ENCODE measurements at regions not wholly inside any gene's neighbourhood (a gene's known extent, or its start where the extent isn't known, plus 50 kb on each side); places are given as distances from the start of the nearest gene placed in this dataset.

DNA sequence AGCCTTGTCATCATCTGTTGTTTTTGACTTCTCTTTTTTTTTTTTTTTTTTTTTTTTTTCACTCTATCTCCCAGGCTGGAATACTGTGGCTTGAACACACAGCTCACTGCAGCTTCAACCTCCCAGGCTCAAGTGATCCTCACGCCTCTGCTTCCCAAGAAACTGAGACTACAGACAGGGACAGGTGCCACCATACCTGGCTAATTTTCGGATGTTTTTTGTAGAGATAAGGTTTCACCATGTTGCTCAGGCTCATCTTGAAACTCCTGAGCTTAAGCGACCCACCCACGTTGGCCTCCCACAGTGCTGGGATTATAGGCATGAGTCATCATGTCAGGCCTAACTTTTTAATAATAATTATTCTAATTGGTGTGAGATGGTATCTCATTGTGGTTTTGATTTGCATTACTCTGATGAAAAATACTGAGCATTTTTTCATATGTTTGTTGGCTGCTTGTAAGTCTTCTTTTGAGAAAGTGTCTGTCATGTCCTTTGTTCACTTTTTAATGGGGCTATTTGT lies 51.3 kb upstream of the OR9G4 start:
- no peak for TF ChIP-seq EZH2 (IDR thresholded peaks at IDR 0.05; ENCODE audit: insufficient read depth, poor library complexity, severe bottlenecking)
- TF ChIP-seq EZH2phosphoT487 (IDR thresholded peaks at IDR 0.05; ENCODE audit: insufficient read depth, low read depth), result no peak

All from GM23248 (cell line).